HG02938 (cell line): ENCODE measurements at regions not wholly inside any gene's neighbourhood (a gene's known extent, or its start where the extent isn't known, plus 50 kb on each side); places are given as distances from the start of the nearest gene placed in this dataset.

Source experiments
- ATAC-seq: cut with Tn5 transposase; IDR thresholded peaks from one replicate; pipeline ENCODE4 v1.9.1; 2021; ENCODE audit warnings: mild to moderate bottlenecking, moderate library complexity; ENCODE audit not compliant: unreplicated experiment

DNA sequence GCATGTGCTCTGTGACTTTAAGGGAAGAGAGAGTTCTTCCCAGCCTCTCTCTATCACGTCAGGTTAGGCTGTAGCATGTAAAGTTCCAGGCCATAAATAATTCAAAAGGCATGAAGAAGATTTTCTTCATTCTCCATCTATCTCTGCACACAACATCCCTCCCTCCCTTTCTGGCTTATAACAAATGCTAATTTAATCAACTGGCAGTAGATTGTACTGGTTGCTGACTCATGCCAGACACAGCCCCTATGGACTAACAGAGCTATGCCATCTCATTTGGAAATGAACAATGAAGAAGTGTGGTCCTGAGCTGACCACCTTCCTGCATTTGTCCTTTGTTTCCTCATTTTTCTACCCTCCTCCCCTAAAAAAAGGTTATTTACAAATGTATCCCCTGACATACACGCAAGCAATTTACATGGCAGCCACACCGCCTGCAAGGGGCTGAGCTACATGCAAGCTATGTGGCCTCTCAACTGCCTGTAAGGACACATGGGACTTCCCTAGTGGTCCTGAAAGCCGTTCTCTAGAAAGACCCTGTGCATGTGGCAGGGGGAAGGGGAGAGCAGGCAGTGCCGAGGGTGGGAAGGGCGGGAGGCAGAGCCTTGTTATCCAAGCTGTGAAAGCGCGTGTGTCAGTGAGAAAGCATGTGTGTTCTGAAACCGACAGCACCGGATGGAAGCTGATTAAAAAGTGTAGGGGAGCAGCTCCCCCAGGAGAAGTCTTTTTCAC, 90.9 kb upstream of the KLF7 start:
- ATAC-seq: no peak

- no peak for ATAC-seq
Observed at GRCh38 chr2:207257251-207258250, 91.8 kb upstream of the KLF7 start.

- no peak for ATAC-seq
Observed at GRCh38 chr2:207258263-207258991, 92.7 kb upstream of the KLF7 start.

DNA sequence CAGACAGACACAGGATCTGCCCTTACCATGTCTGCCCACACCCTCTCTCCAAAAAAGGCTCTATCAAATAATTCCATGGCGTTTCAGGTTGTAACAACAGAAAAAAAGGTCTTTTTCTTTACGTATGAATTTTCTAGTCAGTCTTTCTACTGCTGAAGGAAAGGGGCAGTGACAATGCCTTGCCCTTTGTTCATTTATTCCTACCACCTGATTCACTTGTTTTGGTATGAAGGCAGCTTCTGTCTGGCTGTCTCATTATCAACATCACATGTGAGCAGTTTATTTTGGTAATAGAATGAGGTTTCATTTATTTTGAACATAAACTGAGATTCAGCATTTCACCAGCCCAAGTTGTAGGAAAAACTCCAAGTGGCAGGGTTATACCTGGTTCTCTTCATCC, 94.3 kb upstream of the KLF7 start:
- ATAC-seq: no peak

DNA sequence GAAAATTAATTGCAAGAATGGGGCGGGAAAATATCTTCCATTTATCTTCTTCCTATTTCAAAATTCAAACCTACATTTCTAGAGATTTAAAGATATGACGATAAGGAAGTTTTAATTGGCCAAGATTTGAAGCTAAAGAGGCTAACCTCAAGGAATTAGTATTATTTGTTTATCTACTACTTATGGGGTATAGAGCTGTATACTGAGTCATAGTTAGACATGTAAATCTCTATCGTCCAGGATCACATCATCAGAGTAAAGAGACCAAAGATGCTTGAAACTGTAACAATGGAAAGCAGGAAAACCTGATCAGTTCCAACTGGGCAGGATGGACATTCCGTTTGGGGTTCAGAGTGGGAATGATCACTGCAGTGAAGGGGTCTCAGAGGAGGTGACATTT, 95.2 kb upstream of the KLF7 start:
- ATAC-seq: no peak

DNA sequence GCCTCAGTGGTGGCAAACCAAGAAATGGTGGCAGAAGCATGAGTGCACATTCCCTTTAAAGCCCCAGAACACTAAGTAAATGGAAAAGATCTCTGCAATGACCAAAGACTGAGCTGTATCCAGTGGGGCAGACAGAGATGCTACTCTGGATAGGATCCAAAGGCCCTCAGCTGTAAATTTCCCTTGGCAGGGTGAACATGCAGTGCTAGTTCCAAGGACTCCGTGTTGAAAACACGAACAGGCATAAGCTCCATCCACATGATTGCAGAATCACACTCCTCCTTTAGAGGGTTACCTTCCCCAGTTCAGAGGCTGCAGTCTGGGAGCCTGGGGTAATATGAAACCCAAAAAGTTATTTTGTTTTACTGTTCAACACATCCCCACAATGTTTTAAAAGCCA, 98.6 kb upstream of the KLF7 start:
- no peak for ATAC-seq

DNA sequence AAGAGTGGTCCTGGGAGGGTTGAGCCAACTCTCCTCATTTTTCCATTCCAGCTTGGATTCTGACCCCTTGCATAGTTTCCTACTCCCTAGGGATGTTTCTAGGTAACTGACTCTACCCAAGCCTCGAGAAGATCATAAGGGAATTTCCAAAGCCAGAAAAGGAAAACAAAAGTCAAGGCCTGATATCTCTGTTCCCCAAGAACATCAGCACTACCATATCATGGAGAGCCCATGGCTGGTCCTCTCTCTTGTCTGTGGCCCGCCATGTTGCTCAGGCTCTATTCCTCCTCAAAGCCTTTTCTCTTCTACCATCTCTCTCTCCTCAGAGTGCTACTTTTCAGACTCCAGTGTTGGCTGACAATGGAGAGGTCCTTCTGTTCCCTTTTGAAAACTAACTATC, 99.6 kb upstream of the KLF7 start:
- no peak for ATAC-seq

DNA sequence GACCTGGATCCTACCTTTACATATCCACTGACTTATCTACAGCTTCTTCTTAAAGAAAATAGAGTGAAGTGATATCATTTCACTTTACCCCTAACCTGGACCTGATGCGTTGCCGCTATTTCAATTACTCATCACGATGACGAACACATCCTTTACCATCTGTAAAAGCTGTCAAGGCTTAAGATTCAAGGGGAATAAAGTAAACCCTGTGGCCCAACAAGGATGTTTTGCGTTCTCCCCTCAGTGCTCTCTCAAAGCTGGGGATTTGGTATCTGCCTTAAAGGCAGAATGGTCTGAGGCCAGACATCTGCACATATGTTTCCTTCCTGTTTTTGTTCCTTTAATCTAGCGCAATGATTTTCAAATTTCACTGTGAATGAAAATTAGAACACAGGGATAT, 100.1 kb upstream of the KLF7 start:
- ATAC-seq: no peak

DNA sequence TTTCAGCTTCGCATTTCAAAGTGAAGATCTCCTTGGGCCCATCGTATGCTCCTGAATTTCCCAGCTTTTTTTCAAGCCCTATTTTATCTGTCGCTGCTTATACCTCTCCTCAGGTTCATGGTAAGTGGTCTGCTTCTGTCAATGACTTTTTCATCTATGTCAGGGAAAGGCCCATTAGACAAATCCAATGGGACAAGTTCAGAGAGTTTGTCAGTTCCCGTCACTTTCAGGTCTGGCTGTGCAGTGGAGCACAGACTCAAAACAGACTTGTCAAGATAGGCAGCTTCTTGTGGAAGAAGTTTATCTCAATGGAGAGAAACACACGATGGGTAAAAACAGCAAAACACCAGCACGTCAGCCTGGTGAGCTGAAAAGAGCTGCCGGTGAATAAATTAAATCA, 100.9 kb upstream of the KLF7 start:
- ATAC-seq: no peak

DNA sequence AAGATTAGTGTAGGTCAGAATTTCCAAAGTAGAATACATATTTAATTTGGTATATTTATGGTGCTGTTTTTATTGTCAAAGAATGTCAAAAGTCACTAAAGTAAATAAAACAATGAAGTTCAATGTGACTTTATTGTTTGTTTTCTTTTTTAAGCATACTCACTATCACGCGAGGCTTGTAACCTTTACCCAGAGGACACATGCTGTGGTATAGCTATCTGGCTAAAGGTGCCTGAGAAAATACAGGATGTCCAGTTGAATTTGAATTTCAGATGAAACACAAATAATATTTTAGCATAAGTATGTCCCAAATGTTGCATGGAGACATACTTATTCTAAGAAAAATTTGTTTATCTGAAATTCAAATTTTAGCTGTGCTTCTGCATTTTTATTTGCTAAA, 103.3 kb upstream of the KLF7 start:
- ATAC-seq: no peak

GRCh38 chr2:207274530-207275189, 108.9 kb upstream of the KLF7 start:
- no peak for ATAC-seq

- ATAC-seq: peak; percentile 48
Observed at GRCh38 chr2:207275779-207276178, 110.0 kb upstream of the KLF7 start.

DNA sequence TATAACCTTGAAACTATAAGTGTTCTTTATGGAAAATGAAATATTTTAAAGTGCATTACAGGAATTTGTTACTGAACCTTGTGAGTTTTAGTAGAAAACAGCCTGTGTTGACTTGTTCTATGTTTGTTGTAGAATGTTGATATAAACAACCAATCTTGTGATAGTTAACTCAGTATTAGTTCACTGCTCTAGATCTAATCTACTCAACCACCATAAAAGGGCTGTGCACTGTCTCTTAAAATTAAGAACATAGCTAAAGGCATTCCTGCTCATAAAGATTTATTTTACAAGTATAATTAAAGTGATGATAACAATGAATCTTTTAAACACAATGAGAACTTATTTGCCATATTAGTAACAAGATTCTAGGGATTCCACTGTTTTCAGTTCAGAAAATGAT, 110.5 kb upstream of the KLF7 start:
- no peak for ATAC-seq

- ATAC-seq: no peak
Observed at GRCh38 chr2:207276858-207277257, 111.1 kb upstream of the KLF7 start.

GRCh38 chr2:207279520-207279919, 113.8 kb upstream of the KLF7 start:
- no peak for ATAC-seq

DNA sequence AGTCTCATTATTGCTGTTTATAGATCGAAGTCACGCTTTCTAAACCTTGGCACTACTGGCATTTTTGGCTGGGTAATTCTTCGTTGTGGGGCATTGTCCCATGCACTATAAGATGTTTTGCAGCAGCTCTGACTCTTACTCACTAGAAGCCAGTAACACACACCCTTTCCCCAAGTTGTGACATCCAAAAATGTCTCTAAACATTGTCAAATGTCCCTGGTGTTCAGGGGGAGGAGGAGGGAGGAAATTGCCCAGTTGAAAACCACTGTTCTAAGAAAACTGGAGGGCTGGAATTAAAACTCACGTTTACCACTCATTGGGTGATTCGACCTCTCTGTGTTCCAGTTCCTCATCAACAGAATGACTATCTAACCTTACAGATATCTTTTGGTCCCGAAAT, 115.7 kb upstream of the KLF7 start:
- ATAC-seq: no peak

GRCh38 chr2:207282916-207283315, 117.2 kb upstream of the KLF7 start:
- ATAC-seq: no peak

DNA sequence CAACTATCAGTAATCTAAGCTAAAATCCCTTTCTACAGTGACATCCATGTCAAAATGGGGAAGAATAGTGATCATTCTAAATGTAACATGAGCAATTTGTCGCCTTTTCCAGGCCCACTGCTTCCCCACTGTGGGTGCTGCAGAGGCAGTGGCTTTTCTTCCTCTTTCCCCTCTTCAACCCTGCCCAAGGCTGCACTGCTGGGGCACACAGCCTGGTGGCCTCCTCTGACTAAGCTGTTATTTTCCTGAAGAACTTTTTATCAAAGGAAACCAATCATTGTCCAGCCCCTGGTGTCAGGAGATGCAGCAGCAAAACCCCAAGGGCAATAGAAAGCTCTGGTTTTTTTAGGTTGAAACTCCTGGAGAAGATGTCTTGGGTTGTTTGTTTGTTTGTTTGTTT, 117.6 kb upstream of the KLF7 start:
- ATAC-seq: no peak

GRCh38 chr2:207284556-207285472, 119.1 kb upstream of the KLF7 start:
- ATAC-seq: no peak

DNA sequence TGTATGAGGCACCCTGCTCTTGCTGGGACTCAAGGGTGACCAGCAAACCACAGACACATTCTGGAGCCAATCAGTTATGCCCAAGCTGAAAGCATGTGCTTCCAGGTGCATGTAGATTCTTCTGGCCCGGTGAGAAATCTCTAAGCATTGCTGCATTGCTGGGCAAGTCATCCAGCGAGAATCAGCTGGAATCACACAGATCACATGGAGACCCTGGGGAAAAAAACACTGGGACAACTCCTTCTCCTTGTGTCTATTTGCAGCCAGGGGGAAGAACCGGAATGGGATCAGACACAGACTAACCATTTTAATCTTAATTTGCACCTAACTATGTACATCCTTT, 119.7 kb upstream of the KLF7 start:
- ATAC-seq: no peak
